ENCODE measurements at regions not wholly inside any gene's neighbourhood (a gene's known extent, or its start where the extent isn't known, plus 50 kb on each side); places are given as distances from the start of the nearest gene placed in this dataset.

- Histone ChIP-seq H3K9me1 (ENCODE audit: control insufficient read depth, extremely low read depth, insufficient read depth, low read length) (no peaks in the 10 kb centered on the region), H3K9ac (ENCODE audit: control insufficient read depth, extremely low read depth, insufficient read depth, low read length) (no peak overlapping the region), H3K27ac (ENCODE audit: control insufficient read depth, insufficient read depth, low read length) (no peak overlapping the region), H3K4me2 (ENCODE audit: control insufficient read depth, extremely low read depth, insufficient read depth, low read depth, low read length) (no peak overlapping the region), H3K4me1 (ENCODE audit: control insufficient read depth, extremely low read depth, insufficient read depth, low read length) (no peaks in the 10 kb centered on the region), H3K36me3 (ENCODE audit: control insufficient read depth in 2 of 2, extremely low read depth in 1 of 2, insufficient read depth in 2 of 2, low read length in 2 of 2) (no peaks in the 10 kb centered on the region), H3K9me3 (ENCODE audit: control insufficient read depth, low read depth, low read length) (no peaks in the 10 kb centered on the region), H4K20me1 (ENCODE audit: control insufficient read depth, extremely low read depth, insufficient read depth, low read length) (no peaks in the 10 kb centered on the region), H2AFZ (ENCODE audit: control insufficient read depth, low read length) (no peak overlapping the region), H3K4me3 (ENCODE audit: control insufficient read depth in 2 of 3, extremely low read depth in 1 of 3, insufficient read depth in 2 of 3, low read depth in 1 of 3, low read length in 3 of 3) (no peak overlapping the region), H3K27me3 (ENCODE audit: control insufficient read depth, extremely low read depth, insufficient read depth, low read length) (peaks cover 3% of the 10 kb centered on the region), H3K79me2 (ENCODE audit: control insufficient read depth, insufficient read depth, low read length) (no peaks in the 10 kb centered on the region)
- no peak for FAIRE-seq
- TF ChIP-seq CTCF (optimal IDR thresholded peaks at IDR 0.05 in 1 of 3, IDR thresholded peaks at IDR 0.05 in 1 of 3, conservative IDR thresholded peaks at IDR 0.05 in 1 of 3; ENCODE audit: extremely low read depth in 1 of 3, insufficient read depth in 2 of 3, low read length in 3 of 3), result no peak
- TF ChIP-seq EZH2 (IDR thresholded peaks at IDR 0.05; ENCODE audit: low read length), result no peak
- no peak for DNase-seq (ENCODE audit: low read depth, low spot score)
- dilution Hi-C loops (cut with MboI; ENCODE audit: extremely low pct_ligation_motif_present, low sequenced_read_pairs), result no loop called here
These were observed 293.3 kb upstream of the TMPO start for GRCh38 chr12:98222135-98222534.

- no peak overlapping the region for H3K4me3 ChIP-seq (ENCODE audit: control insufficient read depth in 2 of 3, extremely low read depth in 1 of 3, insufficient read depth in 2 of 3, low read depth in 1 of 3, low read length in 3 of 3)
- H3K9me3 ChIP-seq (ENCODE audit: control insufficient read depth, low read depth, low read length), result no peaks in the 10 kb centered on the region
- H3K36me3 ChIP-seq (ENCODE audit: control insufficient read depth in 2 of 2, extremely low read depth in 1 of 2, insufficient read depth in 2 of 2, low read length in 2 of 2), result no peaks in the 10 kb centered on the region
- H3K9me1 ChIP-seq (ENCODE audit: control insufficient read depth, extremely low read depth, insufficient read depth, low read length), result no peaks in the 10 kb centered on the region
- FAIRE-seq (no peak), DNase-seq (ENCODE audit: low read depth, low spot score) (no peak)
- no peak overlapping the region for H3K9ac ChIP-seq (ENCODE audit: control insufficient read depth, extremely low read depth, insufficient read depth, low read length)
- H2AFZ ChIP-seq (ENCODE audit: control insufficient read depth, low read length), result no peak overlapping the region
- H3K27me3 ChIP-seq (ENCODE audit: control insufficient read depth, extremely low read depth, insufficient read depth, low read length), result peaks cover 3% of the 10 kb centered on the region
- TF ChIP-seq CTCF (optimal IDR thresholded peaks at IDR 0.05 in 1 of 3, IDR thresholded peaks at IDR 0.05 in 1 of 3, conservative IDR thresholded peaks at IDR 0.05 in 1 of 3; ENCODE audit: extremely low read depth in 1 of 3, insufficient read depth in 2 of 3, low read length in 3 of 3) (no peak), EZH2 (IDR thresholded peaks at IDR 0.05; ENCODE audit: low read length) (no peak)
- no peaks in the 10 kb centered on the region for H3K4me1 ChIP-seq (ENCODE audit: control insufficient read depth, extremely low read depth, insufficient read depth, low read length)
- dilution Hi-C loops (cut with MboI; ENCODE audit: extremely low pct_ligation_motif_present, low sequenced_read_pairs), result no loop called here
- no peak overlapping the region for H3K4me2 ChIP-seq (ENCODE audit: control insufficient read depth, extremely low read depth, insufficient read depth, low read depth, low read length)
- H4K20me1 ChIP-seq (ENCODE audit: control insufficient read depth, extremely low read depth, insufficient read depth, low read length), result no peaks in the 10 kb centered on the region
- H3K27ac ChIP-seq (ENCODE audit: control insufficient read depth, insufficient read depth, low read length), result no peak overlapping the region
- H3K79me2 ChIP-seq (ENCODE audit: control insufficient read depth, insufficient read depth, low read length), result no peaks in the 10 kb centered on the region
These were observed 290.7 kb upstream of the TMPO start for GRCh38 chr12:98224584-98225221.

Measured in keratinocyte (primary cell).